ENCODE measurements at regions not wholly inside any gene's neighbourhood (a gene's known extent, or its start where the extent isn't known, plus 50 kb on each side); places are given as distances from the start of the nearest gene placed in this dataset.

- Histone ChIP-seq H3K9me3 (replicated peaks; ENCODE audit: control insufficient read depth, insufficient read depth, low read length) (peaks cover 5% of the 10 kb centered on the region; the same call in 2 of the 3 replicates), H3K27ac (ENCODE audit: control insufficient read depth, insufficient read depth) (no peak overlapping the region), H3K9ac (ENCODE audit: control insufficient read depth, insufficient read depth, low read length) (no peak overlapping the region), H3K27me3 (replicated peaks in 1 of 2; ENCODE audit: control insufficient read depth in 2 of 2, insufficient read depth in 2 of 2, low read length in 1 of 2) (no peaks in the 10 kb centered on the region), H3K4me2 (ENCODE audit: control insufficient read depth, insufficient read depth) (no peak overlapping the region), H3K4me3 (no peak overlapping the region), H4K20me1 (ENCODE audit: control insufficient read depth, insufficient read depth) (no peaks in the 10 kb centered on the region), H3K4me1 (ENCODE audit: control insufficient read depth, insufficient read depth, low read length) (no peaks in the 10 kb centered on the region), H2AFZ (ENCODE audit: control insufficient read depth, low read depth, low read length) (no peak overlapping the region), H3K36me3 (ENCODE audit: control insufficient read depth in 2 of 2, insufficient read depth in 2 of 2, low read length in 1 of 2) (no peaks in the 10 kb centered on the region), H3K79me2 (ENCODE audit: control insufficient read depth, insufficient read depth, low read length) (no peaks in the 10 kb centered on the region)
- intact Hi-C loops (cut with micrococcal nuclease; ENCODE audit: unreplicated experiment): no loop called here
- in situ Hi-C loops (cut with MboI): no loop called here
- POLR2A ChIA-PET: no interaction called here
- no TSS peak for BruUV-seq (replicated peaks)
- CTCF ChIA-PET: interaction anchor here (1.6 kb wide), 1 partner anchor 9 kb away, joined by 5 read pairs; no protein-coding TSS in a partner anchor
- RAD21 ChIA-PET (ENCODE audit: unreplicated experiment): no interaction called here
- SMC1A ChIA-PET (ENCODE audit: uncharacterized antibody, unreplicated experiment): interaction anchor here (2.6 kb wide), 1 partner anchor 10 kb away, joined by 8 read pairs; no protein-coding TSS in a partner anchor
- no peak for FAIRE-seq
- 74% methylated on average over 11 of the region's 11 CpGs for whole genome bisulfite sequencing (ENCODE audit: insufficient coverage, insufficient replicate concordance, low lambda C conversion rate, missing lambda C conversion rate)
- DNase-seq (ENCODE audit: low read depth, low spot score): no peak
- ATAC-seq: no peak
- TF ChIP-seq STAT1 (conservative IDR thresholded peaks at IDR 0.05) (no peak), YBX1 (IDR thresholded peaks at IDR 0.05) (no peak), POLR2AphosphoS5 (IDR thresholded peaks at IDR 0.05; ENCODE audit: low read length) (no peak), ATF3 (IDR thresholded peaks at IDR 0.05; ENCODE audit: borderline replicate concordance, extremely low read depth, low read depth, low read length) (no peak), SKIL (IDR thresholded peaks at IDR 0.05; ENCODE audit: low read depth, poor library complexity, severe bottlenecking) (no peak), STAT3 (IDR thresholded peaks at IDR 0.05; ENCODE audit: low read depth, low read length) (no peak), ZBTB11 (CRISPR knock-in tag; IDR thresholded peaks at IDR 0.05) (no peak), GABPA (IDR thresholded peaks at IDR 0.05; ENCODE audit: low read depth) (no peak), SUZ12 (IDR thresholded peaks at IDR 0.05; ENCODE audit: unreplicated experiment) (no peak), POLR2AphosphoS2 (IDR thresholded peaks at IDR 0.05; ENCODE audit: low read depth, low read length) (no peak), ZNF207 (IDR thresholded peaks at IDR 0.05; ENCODE audit: borderline replicate concordance) (no peak), KDM1A (IDR thresholded peaks at IDR 0.05; ENCODE audit: borderline replicate concordance) (no peak), TBL1XR1 (IDR thresholded peaks at IDR 0.05; ENCODE audit: low read depth, low read length) (no peak)
- TF ChIP-seq, protein P1, sequence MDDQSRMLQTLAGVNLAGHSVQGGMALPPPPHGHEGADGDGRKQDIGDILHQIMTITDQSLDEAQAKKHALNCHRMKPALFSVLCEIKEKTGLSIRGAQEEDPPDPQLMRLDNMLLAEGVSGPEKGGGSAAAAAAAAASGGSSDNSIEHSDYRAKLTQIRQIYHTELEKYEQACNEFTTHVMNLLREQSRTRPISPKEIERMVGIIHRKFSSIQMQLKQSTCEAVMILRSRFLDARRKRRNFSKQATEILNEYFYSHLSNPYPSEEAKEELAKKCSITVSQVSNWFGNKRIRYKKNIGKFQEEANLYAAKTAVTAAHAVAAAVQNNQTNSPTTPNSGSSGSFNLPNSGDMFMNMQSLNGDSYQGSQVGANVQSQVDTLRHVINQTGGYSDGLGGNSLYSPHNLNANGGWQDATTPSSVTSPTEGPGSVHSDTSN (IDR thresholded peaks at IDR 0.05; ENCODE audit: insufficient replicate concordance, low read depth, low read length): no peak
These were observed 90.3 kb downstream of the RMI2 start for GRCh38 chr16:11435576-11435975.

All from GM12878 (cell line).